Thyroid gland (tissue), 4 donors: ENCODE measurements at regions not wholly inside any gene's neighbourhood (a gene's known extent, or its start where the extent isn't known, plus 50 kb on each side); places are given as distances from the start of the nearest gene placed in this dataset.

ENCODE experiments used
- CTCF ChIP-seq, 6 experiments: fragments of 200-600 bp in 3 of 6; fragments of 450-650 bp in 3 of 6; sonication (generic) in 3 of 6; IDR thresholded peaks; one replicate each; pipeline ENCODE4 v1.5.1; 2016 to 2019; ENCODE audit warnings: antibody characterized with exemption in 6 of 6, mild to moderate bottlenecking in 2 of 6, inconsistent platforms in 1 of 6, moderate library complexity in 1 of 6
- POLR2A ChIP-seq, 2 donors: fragments of 450-650 bp; IDR thresholded peaks; one replicate each; pipeline ENCODE4 v1.6.1; 2017; ENCODE audit warnings: antibody characterized with exemption in 2 of 2, mild to moderate bottlenecking in 2 of 2, moderate library complexity in 1 of 2

DNA sequence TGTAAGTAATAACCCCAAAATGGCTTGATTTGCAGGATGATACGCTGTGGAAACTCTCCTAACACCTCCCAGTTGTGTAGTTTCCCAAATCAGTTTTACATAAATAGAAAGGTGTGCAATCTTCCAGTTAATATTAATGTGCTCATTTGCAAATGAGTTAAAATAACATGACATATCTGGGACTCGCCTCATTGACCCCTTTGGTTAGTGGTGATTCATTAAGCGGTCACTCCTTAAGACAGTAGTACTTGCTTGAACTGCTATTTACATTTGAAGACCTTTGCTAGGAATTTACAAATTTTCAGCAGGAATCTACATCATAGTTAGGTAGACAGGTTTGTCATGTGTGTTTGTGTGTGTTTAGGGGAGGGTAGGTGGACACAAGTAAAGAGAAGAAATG is 1367.7 kb upstream of the CELF4 start:
- TF ChIP-seq POLR2A (IDR thresholded peaks at IDR 0.05) (no peak), CTCF (IDR thresholded peaks at IDR 0.05) (no peak)
